ENCODE measurements at regions not wholly inside any gene's neighbourhood (a gene's known extent, or its start where the extent isn't known, plus 50 kb on each side); places are given as distances from the start of the nearest gene placed in this dataset.

- TF ChIP-seq CTCF (IDR thresholded peaks at IDR 0.05) = no peak
- TF ChIP-seq POLR2A (IDR thresholded peaks at IDR 0.05) = no peak
Measured at GRCh38 chr4:29405116-29405515, 1315.1 kb upstream of the PCDH7 start.

All from body of pancreas (tissue), 4 donors.